Amniotic stem cell (primary cell): ENCODE measurements at regions not wholly inside any gene's neighbourhood (a gene's known extent, or its start where the extent isn't known, plus 50 kb on each side); places are given as distances from the start of the nearest gene placed in this dataset.

Experiments used
- DNase-seq: peaks from one replicate; lab custom pipeline; 2025; lab: John Stamatoyannopoulos, UW

- DNase-seq: no peak
These were observed 104.5 kb upstream of the TAF1B start for GRCh38 chr2:9738535-9739496.

GRCh38 chr2:9739531-9739964 lies 103.7 kb upstream of the TAF1B start:
- no peak for DNase-seq

GRCh38 chr2:9740382-9741073 lies 102.7 kb upstream of the TAF1B start:
- DNase-seq: no peak

GRCh38 chr2:9741110-9741509 lies 102.2 kb upstream of the TAF1B start:
- no peak for DNase-seq

- no peak for DNase-seq
These were observed 100.7 kb upstream of the TAF1B start for GRCh38 chr2:9742601-9743000.

- DNase-seq: no peak
These were observed 98.8 kb upstream of the TAF1B start for GRCh38 chr2:9744256-9745004.

GRCh38 chr2:9745153-9745899 lies 97.9 kb upstream of the TAF1B start:
- no peak for DNase-seq

GRCh38 chr2:9747396-9747795 lies 95.9 kb upstream of the TAF1B start:
- no peak for DNase-seq

- no peak for DNase-seq
These were observed 94.7 kb upstream of the TAF1B start for GRCh38 chr2:9748577-9748976.

- DNase-seq: no peak
These were observed 93.6 kb upstream of the TAF1B start for GRCh38 chr2:9749546-9750223.

GRCh38 chr2:9750224-9751215 lies 92.8 kb upstream of the TAF1B start:
- no peak for DNase-seq

GRCh38 chr2:9751831-9752230 lies 91.4 kb upstream of the TAF1B start:
- no peak for DNase-seq

- DNase-seq: no peak
These were observed 90.6 kb upstream of the TAF1B start for GRCh38 chr2:9752441-9753275.

GRCh38 chr2:9753276-9753600 lies 90.0 kb upstream of the TAF1B start:
- DNase-seq: peak; percentile 56

GRCh38 chr2:9753665-9754531 lies 89.4 kb upstream of the TAF1B start:
- no peak for DNase-seq

GRCh38 chr2:9754532-9754887 lies 88.8 kb upstream of the TAF1B start:
- no peak for DNase-seq

GRCh38 chr2:9755008-9755407 lies 88.3 kb upstream of the TAF1B start:
- DNase-seq: no peak

- no peak for DNase-seq
These were observed 87.6 kb upstream of the TAF1B start for GRCh38 chr2:9755638-9756037.
